Lung (tissue), 11 donors: ENCODE measurements at regions not wholly inside any gene's neighbourhood (a gene's known extent, or its start where the extent isn't known, plus 50 kb on each side); places are given as distances from the start of the nearest gene placed in this dataset.
A peak's percentile ranks its signal among the peaks of the same experiment; 100 is the strongest.

ENCODE experiments used
- ATAC-seq: fragments of 200-7000 bp; cut with Tn5 transposase; one replicate; pipeline ENCODE4 v1.9.1; 2020; ENCODE audit warnings: moderate number of reproducible peaks; ENCODE audit not compliant: insufficient read depth, low FRiP score
- DNase-seq, 3 donors: peaks; one replicate each; pipeline ENCODE4 v3.0.0-alpha.2; 2013 to 2017
- H3K27ac ChIP-seq, 2 donors: one replicate each; pipeline ENCODE4 v1.5.1; 2013; ENCODE audit warnings: mild to moderate bottlenecking in 2 of 2, moderate library complexity in 2 of 2, control low read depth in 1 of 2, inconsistent platforms in 1 of 2, low read depth in 1 of 2, low read length in 1 of 2
- H3K27me3 ChIP-seq, 3 donors: one replicate each; pipeline ENCODE4 v1.5.1; 2013; ENCODE audit warnings: low read length in 2 of 3; ENCODE audit not compliant: control insufficient read depth in 3 of 3, insufficient read depth in 3 of 3
- H3K36me3 ChIP-seq, 4 donors: one replicate each; pipeline ENCODE4 v1.5.1; 2013; ENCODE audit warnings: low read length in 4 of 4, mild to moderate bottlenecking in 1 of 4, moderate library complexity in 1 of 4; ENCODE audit not compliant: control insufficient read depth in 4 of 4, insufficient read depth in 4 of 4
- H3K4me1 ChIP-seq, 5 donors: one replicate each; pipeline ENCODE4 v1.5.1; 2013; ENCODE audit warnings: low read length in 5 of 5, mild to moderate bottlenecking in 2 of 5, moderate library complexity in 1 of 5; ENCODE audit not compliant: control insufficient read depth in 5 of 5, insufficient read depth in 5 of 5
- H3K4me3 ChIP-seq: one replicate; pipeline ENCODE4 v1.5.1; 2013; ENCODE audit warnings: mild to moderate bottlenecking, control low read depth, moderate library complexity
- H3K9ac ChIP-seq, 2 donors: one replicate each; pipeline ENCODE4 v1.5.1; 2013; ENCODE audit warnings: low read length in 2 of 2, control low read depth in 1 of 2; ENCODE audit not compliant: insufficient read depth in 1 of 2
- H3K9me3 ChIP-seq, 4 donors: one replicate each; pipeline ENCODE4 v1.5.1; 2013; ENCODE audit warnings: low read length in 3 of 4, mild to moderate bottlenecking in 1 of 4, moderate library complexity in 1 of 4; ENCODE audit not compliant: control insufficient read depth in 4 of 4, insufficient read depth in 3 of 4
- CTCF ChIP-seq: IDR thresholded peaks from 2 replicates; pipeline ENCODE4 v1.5.1; 2012; ENCODE audit warnings: mild to moderate bottlenecking; ENCODE audit errors: control extremely low read depth, extremely low read depth
- WGBS, 2 donors: extraction: QIAGEN DNeasy Blood & Tissue Kit; methylation state at CpG; one replicate each; pipeline ENCODE4 v1.1.7; 2013; 5-methylcytosine and 5-hydroxymethylcytosine counted together
- donor health status: control.
- donor health status: control.
- donor health status: Bipolar disorder and iron deficiency.
- donor health status: healthy.
- donor health status: DM: yes; HTN: yes; CAD: no.

DNA sequence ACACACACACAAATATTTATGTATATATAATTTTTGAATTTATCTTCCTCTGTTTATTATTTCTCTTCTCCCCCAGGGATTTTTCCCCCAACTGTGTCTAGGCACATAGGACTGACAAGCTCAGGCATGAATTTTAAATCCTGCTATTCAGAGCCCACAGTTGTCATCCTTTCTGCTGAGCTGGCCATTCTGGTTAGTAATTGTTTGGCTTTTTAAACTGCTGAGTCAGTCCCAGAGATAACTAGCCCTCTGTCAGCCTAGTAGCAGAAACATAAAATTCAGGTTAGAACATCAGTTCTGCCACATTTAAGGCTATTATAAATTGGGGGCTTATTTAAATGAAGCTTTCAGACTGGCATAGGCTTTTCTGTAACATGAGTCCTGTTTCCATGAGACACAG is 151.7 kb upstream of the MAOA start:
- Histone ChIP-seq H3K4me1 (peaks cover 0 to 2% (median 0%) of the 10 kb centered on the region in 5 donors), H3K4me3 (no peak overlapping the region), H3K27ac (no peak overlapping the region), H3K9ac (no peak overlapping the region), H3K36me3 (no peaks in the 10 kb centered on the region), H3K9me3 (peaks cover 0 to 2% (median 0%) of the 10 kb centered on the region in 4 donors), H3K27me3 (peaks cover 0 to 36% (median 7%) of the 10 kb centered on the region in 3 donors)
- DNase-seq (peak in 1 of 3 donors; percentile 16), ATAC-seq (no peak)
- no peak for TF ChIP-seq CTCF

GRCh38 chrX:43505769-43506168 is 150.3 kb upstream of the MAOA start:
- Histone ChIP-seq H3K9me3 (peaks cover 0 to 2% (median 0%) of the 10 kb centered on the region in 4 donors), H3K4me3 (no peak overlapping the region), H3K36me3 (no peaks in the 10 kb centered on the region), H3K4me1 (no peaks in the 10 kb centered on the region), H3K27me3 (peaks cover 0 to 36% (median 7%) of the 10 kb centered on the region in 3 donors), H3K9ac (no peak overlapping the region), H3K27ac (no peak overlapping the region)
- no peak for TF ChIP-seq CTCF
- DNase-seq (no peak), ATAC-seq (no peak)
- 59 to 85% methylated on average over 3 of the region's 3 CpGs for WGBS, 2 donors

DNA sequence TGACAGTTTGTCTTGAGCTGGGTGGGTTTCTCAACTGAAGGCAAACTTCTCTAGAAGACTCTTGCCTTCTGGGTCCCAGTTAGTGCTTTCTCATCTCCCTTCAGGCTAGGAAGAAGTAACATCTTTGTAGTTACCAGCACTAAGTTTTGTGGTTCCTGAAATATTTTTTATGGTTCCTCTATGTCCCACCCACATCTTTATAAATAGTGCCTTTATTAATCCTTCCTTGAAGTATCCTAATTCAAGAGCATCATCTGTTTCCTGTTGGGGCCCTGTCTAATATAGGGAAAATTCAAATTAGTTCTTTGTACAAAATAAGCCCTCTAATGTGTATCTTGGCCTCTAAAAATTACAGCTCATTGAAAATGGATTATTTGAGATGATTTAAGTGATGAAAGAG is 147.4 kb upstream of the MAOA start:
- Histone ChIP-seq H3K27me3 (peaks cover 0 to 16% (median 8%) of the 10 kb centered on the region in 3 donors), H3K27ac (no peak overlapping the region), H3K4me1 (no peaks in the 10 kb centered on the region), H3K9ac (no peak overlapping the region), H3K36me3 (no peaks in the 10 kb centered on the region), H3K9me3 (peaks cover 0 to 2% (median 0%) of the 10 kb centered on the region in 4 donors), H3K4me3 (no peak overlapping the region)
- ATAC-seq, result no peak
- DNase-seq, result no peak
- no peak for TF ChIP-seq CTCF

DNA sequence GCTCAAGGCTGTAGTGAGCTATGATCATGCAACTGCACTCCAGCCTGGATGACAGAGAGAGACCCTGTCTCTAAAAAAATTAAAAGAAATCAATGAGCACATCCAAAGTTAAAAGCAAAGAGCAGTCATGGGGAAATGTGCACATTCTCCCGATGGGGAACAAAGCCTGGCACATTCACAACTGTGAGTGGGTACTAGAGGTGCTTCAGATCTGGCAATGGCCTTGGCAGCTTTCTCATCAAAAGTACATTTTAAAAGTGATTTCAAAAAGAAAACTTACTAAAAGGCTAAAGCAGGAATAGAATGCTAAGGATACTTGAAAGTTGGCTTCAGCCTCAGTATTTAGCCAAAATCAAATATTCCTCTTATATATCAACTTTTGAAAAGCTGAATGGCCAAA is 145.9 kb upstream of the MAOA start:
- no peak for ATAC-seq
- no peak overlapping the region for H3K9ac ChIP-seq
- no peak overlapping the region for H3K27ac ChIP-seq
- peaks cover 0 to 2% (median 0%) of the 10 kb centered on the region in 4 donors for H3K9me3 ChIP-seq
- no peak for TF ChIP-seq CTCF
- peaks cover 0 to 19% (median 11%) of the 10 kb centered on the region in 3 donors for H3K27me3 ChIP-seq
- H3K4me1 ChIP-seq, result no peaks in the 10 kb centered on the region
- no peak overlapping the region for H3K4me3 ChIP-seq
- WGBS, 2 donors, result 49 to 87% methylated on average over 1 of the region's 1 CpG
- peak in 1 of 3 donors; percentile 56 for DNase-seq
- no peaks in the 10 kb centered on the region for H3K36me3 ChIP-seq
